Loucy (cell line): ENCODE measurements at regions not wholly inside any gene's neighbourhood (a gene's known extent, or its start where the extent isn't known, plus 50 kb on each side); places are given as distances from the start of the nearest gene placed in this dataset.

Experiments used
- EZH2phosphoT487 ChIP-seq: fragments of 200-600 bp; IDR thresholded peaks from 2 replicates; pipeline ENCODE4 v1.6.1; 2018; ENCODE audit warnings: antibody characterized with exemption, mild to moderate bottlenecking, moderate library complexity, borderline replicate concordance
- TF ChIP-seq, protein P1 (sequence below): fragments of 200-600 bp; sonication (generic); conservative IDR thresholded peaks from 2 replicates; pipeline ENCODE4 v1.5.1; 2014; ENCODE audit warnings: mild to moderate bottlenecking, antibody characterized with exemption, low read length

DNA sequence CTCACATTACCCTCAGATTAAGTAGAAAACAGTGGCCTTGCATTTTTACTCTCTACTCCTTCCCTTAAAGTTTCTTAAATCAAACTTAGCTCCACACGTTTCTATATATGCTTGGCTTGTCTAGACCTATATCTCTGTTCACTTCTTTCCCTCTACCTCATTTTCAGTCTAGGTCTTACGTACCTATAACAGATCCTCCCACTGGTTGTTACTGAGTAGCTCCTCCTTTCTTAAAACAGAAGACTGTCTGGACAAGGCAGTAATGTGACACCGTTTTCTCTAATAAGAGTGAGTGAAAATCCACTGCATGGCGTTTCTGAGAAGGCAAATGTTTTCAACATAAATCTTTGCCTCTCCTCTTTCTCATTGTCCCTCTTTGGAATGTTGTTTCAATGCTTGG, 211.7 kb upstream of the POGK start:
- TF ChIP-seq, protein P1, sequence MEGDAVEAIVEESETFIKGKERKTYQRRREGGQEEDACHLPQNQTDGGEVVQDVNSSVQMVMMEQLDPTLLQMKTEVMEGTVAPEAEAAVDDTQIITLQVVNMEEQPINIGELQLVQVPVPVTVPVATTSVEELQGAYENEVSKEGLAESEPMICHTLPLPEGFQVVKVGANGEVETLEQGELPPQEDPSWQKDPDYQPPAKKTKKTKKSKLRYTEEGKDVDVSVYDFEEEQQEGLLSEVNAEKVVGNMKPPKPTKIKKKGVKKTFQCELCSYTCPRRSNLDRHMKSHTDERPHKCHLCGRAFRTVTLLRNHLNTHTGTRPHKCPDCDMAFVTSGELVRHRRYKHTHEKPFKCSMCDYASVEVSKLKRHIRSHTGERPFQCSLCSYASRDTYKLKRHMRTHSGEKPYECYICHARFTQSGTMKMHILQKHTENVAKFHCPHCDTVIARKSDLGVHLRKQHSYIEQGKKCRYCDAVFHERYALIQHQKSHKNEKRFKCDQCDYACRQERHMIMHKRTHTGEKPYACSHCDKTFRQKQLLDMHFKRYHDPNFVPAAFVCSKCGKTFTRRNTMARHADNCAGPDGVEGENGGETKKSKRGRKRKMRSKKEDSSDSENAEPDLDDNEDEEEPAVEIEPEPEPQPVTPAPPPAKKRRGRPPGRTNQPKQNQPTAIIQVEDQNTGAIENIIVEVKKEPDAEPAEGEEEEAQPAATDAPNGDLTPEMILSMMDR: no peak
- TF ChIP-seq EZH2phosphoT487: no peak
